ENCODE measurements at regions not wholly inside any gene's neighbourhood (a gene's known extent, or its start where the extent isn't known, plus 50 kb on each side); places are given as distances from the start of the nearest gene placed in this dataset.
"Not testable (repeated sequence)": the region's sequence is repeated elsewhere in the genome, so short reads cannot be mapped to it uniquely, and the experiment has no call there.

DNA sequence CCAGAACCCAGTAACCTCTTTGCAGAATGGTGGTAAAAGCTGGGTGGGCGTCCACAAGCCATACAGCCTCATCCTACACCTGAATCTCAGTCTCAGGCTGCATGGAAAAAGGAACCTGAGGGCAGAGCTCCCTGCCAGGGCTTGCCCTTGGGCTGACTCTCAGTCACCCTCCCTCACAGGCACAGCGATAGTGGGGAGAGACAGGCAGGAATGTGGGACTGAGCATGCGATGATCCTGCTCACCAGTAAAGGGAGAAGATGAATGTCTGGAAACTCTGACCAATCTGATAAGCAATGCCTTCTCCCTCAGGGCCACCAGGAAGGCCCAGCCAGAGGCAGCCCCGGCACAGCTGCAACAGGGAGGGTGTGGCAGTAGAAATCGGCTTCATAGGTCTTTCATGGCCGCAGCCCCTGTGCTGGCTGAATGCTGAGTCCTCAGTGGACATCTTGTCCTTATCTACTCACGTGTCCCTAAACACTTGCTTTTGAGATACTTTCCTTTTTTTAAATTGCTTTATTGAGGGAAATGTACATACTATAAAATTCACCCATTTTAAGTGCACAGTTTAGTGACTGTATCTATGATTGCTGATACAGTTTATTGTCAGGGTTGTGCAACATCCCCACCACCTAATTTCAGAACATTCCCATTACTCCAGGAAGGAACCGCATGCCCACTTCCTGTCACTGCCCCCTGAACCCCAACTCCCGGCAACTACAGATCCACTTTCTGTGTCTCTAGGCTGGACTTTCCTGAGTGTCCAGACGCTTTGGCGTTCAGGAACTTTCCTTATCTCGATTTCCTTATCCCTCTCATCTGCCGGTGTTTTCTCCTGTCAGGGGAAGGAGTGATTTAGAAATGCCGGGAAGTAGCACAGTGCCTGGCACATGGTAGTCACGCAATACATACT is 258.1 kb downstream of the PCNX1 start:
- no peak for DNase-seq

DNA sequence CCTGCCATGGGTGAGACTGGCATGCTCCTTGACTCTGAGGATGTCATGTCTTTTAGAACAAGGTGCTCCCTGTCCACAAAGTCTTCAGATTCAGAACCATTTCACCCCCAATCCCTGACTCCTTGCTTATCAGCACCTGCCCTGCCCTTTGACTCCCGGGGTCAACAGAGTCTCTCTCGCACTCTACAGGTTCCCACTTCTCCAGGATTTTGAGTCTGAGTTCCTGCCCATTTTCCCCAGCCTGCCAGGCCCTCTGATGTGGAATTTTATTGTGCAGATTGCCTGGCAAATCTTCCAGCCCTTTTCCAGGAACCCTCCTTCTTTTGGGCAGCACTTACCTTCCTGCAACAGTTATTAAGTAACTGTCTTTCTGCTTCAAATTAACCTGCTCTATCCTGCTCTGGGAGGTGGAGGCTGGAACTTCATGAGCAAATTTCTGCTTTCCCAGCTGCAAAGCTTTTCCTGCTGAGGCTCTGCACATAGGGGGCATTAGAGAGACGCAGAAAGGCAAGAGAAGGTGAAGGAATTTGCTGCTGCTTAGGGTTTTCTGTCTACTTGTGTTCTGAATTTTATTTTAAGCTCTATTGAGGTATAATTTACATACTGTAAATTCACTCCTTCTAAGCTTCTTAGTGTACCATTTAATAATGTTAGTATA is 259.1 kb downstream of the PCNX1 start:
- DNase-seq, result peak in 1 of 6 experiments; percentile 6

DNA sequence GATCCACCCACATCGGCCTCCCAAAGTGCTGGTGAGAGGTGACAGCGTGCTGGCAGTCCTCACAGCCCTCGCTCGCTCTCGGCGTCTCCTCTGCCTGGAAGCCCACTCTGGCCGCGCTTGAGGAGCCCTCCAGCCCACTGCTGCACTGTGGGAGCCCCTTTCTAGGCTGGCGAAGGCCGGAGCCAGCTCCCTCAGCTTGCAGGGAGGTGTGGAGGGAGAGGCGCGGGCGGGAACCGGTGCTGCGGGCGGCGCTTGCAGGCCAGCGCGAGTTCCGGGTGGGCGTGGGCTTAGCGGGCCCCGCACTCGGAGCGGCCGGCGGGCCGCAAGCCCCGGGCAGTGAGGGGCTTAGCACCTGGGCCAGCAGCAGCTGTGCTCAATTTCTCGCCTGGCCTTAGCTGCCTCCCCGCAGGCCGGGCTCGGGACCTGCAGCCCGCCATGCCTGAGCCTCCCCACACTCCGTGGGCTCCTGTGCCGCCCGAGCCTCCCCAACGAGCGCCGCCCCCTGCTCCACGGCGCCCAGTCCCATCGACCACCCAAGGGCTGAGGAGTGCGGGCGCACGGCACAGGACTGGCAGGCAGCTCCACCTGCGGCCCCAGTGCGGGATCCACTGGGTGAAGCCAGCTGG is 260.2 kb downstream of the PCNX1 start:
- not testable (repeated sequence) for DNase-seq

DNA sequence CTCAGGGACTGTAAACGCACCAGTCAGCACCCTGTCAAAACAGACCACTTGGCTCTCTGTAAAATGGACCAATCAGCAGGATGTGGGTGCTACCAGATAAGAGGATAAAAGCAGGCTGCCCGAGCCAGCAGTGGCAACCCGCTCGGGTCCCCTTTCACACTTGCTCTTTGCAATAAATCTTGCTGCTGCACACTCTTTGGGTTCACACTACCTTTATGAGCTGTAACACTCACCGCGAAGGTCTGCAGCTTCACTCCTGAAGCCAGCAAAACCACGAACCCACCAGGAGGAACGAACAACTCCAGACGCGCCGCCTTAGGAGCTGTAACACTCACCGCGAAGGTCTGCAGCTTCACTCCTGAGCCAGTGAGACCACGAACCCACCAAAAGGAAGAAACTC is 260.9 kb downstream of the PCNX1 start:
- DNase-seq, result not testable (repeated sequence)

DNA sequence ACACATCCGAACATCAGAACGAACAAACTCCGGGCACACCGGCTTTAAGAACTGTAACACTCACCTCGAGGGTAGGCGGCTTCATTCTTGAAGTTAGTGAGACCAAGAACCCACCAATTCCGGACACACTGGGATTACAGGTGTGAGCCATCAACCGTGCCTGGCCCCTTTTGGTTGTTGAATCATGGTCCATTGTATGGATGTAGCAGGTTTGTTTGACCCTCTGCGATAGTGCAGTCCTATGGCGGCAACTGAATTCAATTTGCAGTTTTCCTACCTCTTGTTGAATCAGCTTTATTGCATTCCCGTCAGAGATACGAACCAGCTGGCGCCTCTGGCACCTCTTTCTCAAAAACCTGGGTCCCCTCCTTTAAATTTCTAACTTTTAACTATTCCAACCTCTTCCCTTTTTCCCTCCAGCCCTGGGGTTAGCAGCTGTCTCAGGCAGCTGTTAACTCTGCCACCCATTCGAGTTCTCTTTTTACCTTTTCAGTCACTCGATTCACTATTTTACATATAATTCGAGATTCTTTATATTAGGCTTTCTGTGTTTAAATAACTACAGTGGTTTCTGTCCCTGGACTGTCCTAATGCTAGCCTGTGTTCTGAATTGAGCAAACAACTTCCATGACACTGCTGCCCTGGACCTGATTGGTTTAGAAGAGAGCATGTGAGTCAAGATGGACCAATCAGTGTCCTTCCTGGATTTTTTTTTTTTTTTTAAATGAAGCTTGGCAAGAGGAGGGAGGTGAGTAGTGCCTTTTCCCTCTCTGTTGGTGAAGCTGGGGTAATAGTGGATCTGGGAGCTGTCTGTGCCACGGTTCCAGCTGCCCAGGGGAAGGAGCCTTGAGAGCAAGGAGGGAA is 261.5 kb downstream of the PCNX1 start:
- DNase-seq, result no peak

DNA sequence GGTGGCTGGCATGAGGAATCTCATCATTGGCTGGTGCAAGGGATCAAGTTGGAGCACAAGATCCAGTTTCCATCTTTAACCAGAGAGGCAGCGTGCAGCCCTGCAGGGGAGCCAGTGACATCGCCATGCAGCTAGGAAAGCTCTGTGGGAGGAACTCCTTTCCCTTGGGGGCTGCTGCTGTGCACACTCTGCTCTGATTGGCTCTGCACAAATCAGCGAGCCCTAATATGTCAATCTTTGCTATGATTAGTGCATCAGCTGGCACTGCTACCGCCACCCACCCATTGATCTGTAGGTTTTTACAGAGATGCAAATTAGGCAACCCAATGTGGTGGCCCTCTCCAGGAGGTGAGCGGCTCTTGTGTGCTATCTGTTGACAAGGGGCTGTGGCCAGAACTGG is 262.6 kb downstream of the PCNX1 start:
- DNase-seq, result no peak

DNA sequence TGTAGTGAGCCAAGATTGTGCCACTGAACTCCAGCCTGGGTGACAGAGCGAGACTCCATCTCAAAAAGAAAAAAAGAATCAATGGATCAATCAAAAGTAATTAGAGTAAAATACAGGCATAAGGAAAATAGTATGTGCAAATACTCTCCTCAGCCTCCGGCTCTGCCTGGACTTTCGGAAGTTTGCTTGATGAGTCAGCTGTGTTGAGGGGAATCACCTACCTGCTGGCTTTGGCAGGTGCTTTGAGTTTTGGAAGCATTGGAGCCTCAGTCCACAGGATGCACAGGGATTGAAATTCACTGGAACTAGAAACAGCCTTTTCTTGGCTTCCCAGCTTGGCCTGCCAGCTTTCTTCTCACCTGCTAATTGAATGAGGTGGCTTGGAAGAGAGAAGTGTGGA is 268.2 kb downstream of the PCNX1 start:
- no peak for DNase-seq

DNA sequence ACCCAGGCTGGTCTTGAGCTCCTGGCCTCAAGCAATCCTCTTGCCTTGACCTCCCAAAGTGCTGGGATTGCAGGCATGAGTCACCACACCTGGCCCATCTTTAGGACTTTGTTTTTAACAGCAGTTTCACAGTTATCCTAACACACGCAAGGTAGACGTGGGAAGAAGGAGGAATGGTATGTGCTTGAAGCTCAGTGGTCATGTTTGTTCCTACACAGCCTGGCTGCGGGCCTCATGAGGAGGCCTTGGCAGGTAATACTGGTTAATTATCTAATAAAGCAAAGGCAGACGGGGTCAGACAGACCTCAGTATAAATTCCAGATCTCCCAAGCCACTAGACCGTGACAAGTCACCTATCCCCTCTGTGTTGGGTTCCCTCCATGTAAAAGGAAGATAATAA is 271.8 kb downstream of the PCNX1 start:
- DNase-seq, result no peak

DNA sequence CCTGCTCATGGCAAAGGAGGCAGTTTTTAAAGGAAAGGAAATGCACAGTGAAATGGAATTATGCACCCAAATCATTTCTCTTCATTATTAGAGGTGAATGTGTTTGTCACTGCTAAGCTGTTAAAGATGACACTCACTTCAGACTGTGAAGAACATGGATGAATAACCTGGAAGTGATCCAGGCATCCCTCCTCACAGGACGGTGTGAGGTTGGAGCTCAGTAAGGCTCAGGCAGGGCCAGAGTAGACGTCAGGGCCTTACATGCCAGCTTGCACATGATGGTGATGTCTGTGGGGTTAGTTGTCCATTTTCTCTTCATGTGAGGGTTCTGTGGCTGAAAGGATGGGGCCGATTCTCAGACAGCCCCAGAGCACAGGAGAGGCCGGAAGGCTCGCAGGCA is 273.1 kb downstream of the PCNX1 start:
- no peak for DNase-seq

DNA sequence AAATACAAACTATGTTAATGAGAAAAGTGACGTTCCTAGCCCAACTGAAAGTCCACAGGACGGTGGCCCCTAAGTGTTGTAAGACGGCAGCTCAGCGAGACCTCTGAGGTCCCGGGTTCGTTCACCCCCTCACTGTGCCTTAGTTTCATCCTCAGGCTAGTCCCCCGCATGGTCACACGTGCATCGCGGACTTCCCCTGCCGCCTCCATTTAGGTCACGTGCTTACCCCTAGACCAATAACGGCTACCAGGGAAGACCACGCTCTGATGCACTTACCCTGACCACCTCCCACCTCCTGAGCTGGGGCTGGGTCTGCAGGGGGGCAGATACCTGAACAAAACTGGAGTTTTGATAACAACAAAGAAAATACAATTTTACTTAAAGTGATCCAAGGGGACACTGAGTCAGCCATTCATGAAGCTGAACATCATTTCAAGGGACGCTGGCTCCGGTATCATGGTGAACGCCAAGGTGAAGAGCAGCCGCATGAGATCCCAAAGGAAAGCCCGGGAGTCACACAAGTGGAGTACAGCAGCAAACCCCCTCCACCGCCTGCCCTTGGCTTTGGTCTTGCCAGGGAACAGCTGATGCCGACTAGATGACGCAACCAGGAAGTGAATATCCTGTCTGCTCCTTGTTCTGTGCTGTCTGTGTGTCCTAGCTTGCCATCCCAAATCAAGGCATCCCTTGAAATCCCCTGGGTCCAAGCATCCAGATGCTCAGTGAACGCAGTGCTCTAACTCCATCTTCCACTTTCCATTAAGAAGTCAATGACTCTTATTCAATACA is 274.1 kb downstream of the PCNX1 start:
- DNase-seq, result no peak

DNA sequence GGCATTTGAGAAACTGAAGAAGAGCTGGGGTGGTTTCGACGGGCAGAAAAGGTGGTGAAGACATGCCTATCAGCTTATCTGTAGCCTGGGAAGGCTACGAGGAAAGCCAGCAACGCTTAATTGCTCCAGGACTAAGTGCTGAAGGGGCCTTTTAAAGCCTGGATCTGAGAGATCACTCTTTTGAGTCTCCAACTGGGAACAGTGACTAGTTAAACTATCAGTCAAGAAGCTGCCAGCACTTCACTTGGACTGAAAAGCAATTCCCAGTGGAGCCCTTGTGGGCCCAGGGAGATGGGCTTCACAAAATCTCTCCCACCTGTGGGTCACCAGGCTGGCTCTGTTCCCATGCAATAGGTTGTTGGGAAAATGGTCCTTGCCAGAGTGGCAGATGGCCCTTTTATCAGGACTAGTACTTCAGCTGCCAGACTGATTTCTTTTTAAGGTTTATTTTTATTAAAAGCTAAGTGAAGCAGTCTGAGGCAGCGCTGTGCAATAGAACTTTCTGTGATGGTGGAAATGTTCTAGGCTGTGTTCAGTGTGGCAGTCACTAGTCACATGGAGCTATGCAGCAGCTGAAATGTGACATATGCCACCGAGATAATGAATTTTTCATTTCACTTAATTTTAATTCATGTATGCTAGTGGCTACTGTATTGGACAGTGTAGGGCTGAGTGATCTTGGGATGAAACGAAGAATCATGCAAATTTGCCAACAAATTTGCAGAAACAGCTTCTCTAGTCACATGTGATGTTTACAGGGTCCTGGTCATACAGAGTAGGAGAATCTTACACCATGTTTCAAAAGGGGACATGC is 276.8 kb downstream of the PCNX1 start:
- DNase-seq, result no peak

DNA sequence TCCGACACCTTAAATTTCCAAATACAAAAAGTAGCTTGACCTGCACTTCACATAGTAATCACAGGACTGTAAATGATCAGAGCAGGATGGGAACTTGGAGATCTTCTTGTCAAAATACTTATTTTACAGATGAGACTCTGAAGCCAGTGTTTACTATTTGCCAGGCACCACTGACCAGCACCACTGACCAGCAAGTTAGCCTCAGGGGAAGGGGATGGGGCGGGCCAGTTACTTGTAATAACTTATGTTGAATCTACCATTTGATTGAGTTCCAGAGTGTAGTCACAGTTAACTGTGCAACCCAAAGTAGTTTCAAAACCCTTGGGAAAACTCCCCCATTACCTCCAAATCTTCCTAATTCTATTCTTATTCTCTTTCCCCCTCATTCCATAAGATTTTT is 278.4 kb downstream of the PCNX1 start:
- no peak for DNase-seq

DNA sequence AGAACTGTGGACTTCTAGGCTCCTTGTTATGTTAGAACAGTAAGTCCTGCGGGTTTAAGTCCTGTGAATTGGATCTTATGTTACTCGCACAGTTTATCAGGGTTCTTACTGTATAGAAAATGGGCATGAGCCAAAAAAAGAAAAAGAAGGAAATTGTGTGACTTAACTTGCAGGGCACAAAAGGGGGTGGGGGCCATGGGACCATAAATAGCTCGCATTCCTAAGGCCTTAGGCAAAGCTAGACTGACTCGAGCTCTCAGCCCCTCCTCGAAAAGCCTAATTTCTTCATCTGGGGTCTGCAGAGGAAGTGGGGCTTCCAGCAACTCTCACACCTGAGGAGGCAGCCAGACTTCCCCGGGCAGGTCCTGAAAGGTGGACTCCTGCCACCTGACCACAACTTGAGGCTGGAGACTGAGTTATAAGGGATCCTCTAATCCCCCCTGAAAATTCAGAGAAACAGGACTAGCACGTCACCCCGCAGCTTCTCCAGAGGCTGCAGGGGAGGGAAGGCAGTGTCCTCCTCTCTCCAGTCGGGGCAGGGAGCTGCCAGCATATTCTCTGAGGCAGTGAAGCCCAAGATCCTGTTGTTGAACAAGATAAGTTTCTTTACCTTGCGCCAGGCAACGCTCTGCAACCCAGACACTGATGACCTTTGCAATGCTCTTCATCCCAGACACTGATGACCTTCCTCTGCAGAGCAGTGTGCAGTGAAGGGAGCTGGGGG is 280.5 kb downstream of the PCNX1 start:
- DNase-seq, result no peak

DNA sequence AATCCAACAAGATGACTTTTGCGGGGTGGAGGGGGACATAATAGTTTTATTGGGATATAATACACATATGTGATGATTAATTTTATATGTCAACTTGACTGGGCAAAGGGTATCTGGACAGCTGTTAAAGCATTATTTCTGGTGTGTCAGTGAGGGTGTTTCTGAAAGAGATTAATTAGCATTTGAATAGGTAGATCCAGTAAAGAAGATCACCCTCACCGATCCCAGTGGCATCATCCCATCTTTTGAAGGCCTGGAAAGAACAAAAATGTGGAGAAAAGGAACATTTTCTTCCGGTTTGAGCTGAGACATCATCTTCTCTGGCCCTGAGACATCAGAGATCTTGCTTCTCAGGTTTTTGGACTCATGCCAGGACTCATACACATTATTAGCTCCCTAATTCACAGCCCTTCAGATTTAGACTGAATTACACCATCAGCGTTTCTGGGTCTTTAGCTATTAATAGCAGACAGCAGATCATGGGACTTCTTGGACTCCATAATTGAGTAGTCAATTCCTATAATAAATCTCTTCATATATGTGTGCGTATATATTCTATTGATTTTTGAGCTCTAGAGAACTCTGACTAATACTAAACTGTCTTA is 283.6 kb downstream of the PCNX1 start:
- DNase-seq, result no peak

DNA sequence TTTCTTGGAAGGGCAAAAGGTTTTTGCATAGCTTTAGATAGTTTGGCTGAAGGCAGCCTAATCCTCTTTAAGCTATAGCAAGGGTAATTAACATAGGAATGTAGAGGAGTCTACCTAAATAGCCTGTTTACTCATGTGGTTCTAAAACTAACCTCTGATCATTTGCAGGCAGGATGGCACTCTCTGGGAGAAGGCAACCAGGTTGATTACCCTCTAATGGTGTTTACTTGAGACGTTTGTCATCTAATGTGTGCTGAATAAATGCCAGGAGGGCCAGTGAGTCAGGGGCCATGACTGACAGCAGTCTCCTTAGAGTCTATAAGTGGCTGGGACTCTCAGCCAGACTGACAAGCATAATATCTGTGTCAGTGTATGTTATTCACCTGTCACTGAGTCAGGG is 286.4 kb downstream of the PCNX1 start:
- no peak for DNase-seq

DNA sequence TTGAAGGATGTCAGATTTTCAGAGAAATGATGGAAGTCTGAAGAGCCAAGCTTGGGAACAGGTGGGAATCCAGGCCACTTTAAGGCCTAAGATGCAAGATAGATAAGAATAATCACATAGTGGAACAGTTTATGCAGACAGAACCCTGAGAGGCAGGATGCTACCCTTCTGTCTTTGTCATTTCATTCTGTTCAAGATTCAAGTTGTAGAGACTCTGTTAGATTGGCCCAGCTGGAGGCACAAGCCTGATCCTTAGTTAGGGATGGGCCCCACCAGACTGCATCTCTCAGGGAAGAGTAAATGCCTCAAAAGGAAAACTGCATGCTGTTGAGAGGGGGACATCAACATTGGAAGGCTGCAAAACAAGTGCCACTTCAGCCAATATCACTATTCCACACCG is 287.0 kb downstream of the PCNX1 start:
- no peak for DNase-seq

DNA sequence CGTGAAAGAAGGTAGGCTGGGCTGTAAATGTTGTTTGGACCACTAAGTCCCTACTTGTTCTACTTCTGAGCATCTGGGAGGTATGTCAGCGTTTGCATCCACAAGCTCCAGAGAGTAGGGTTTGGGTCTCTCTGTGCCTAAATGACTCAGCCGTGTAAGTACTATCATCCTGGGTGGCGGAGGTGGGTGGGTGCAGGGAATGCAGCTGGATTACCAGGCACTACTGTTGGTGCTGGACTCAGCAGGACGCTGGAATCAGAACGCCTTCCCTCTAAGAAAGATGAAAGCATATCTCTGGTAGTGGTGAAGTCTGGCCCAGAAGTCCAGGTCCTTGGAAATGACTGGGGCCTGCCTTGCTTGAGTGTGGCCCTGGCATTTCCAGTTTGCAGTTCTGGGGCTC is 289.7 kb downstream of the PCNX1 start:
- DNase-seq, result no peak

DNA sequence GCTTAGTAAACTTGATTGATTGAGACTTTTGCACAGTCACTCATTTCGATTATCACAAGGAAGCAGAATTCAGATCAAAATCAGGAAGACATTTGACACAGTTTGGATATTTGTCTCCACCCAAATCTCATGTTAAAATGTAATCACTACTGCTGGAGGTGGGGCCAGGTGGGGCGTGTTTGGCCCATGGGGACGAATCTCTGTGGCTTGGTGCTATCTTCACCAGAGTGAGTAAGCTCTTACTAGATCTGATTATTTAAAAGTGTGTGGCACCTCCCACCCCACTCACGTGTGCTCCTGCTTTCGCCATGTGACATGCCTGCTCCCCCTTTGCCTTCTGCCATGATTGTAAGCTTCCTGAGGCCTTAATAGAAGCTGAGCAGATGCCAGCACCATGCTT is 291.4 kb downstream of the PCNX1 start:
- DNase-seq, result no peak

DNA sequence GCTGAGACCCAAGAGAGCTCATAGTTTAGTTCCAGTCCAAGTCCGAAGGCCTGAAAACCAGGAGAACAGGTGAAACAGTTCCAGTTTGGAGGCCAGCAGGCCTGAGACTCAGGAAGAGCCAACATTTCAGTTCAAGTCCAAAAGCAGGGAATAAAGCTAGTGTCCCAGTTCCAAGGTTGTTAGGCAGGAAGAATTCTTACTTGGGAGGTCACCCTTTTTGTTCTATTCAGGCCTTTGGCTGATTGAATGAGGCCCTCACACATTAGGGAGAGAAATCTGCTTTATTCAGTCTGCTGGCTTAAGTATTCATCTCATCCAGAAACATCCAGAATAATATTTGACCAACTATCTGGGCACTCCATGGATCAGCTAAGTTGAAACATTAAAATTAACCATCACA is 294.6 kb downstream of the PCNX1 start:
- no peak for DNase-seq

DNA sequence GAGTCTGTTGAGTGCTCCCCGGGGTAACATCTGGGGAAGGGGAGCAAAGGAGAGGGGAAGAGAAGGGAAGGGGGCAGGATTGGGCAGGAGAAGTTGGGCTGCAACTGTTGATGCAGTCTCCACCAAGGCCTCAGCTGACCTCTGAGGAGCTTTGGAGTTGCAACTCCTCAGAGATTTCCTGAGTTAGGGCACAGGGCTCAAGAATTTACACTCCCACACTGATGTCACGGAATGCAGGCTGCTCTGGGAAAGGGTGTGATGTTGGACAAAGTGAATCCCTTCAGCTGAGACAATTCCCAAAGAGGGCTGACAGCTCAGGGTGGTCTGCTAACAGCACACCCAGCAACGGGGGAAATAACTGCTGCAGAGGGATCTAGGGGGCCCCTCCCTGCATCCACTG is 295.6 kb downstream of the PCNX1 start:
- no peak for DNase-seq

Data from stimulated activated naive CD4-positive, alpha-beta T cell (primary cell).